ENCODE measurements at regions not wholly inside any gene's neighbourhood (a gene's known extent, or its start where the extent isn't known, plus 50 kb on each side); places are given as distances from the start of the nearest gene placed in this dataset.

GRCh38 chr2:193496786-193497185 lies 1302.1 kb upstream of the TMEFF2 start:
- Histone ChIP-seq H3K4me1 (ENCODE audit: control insufficient read depth, extremely low read depth, insufficient read depth, low read length) (no peaks in the 10 kb centered on the region), H4K20me1 (replicated peaks; ENCODE audit: control insufficient read depth, extremely low read depth, insufficient read depth, low read length) (no peaks in the 10 kb centered on the region), H3K4me2 (ENCODE audit: insufficient read depth, low read length) (no peak overlapping the region), H3K79me2 (ENCODE audit: control insufficient read depth, insufficient read depth, low read length) (no peaks in the 10 kb centered on the region), H3K27me3 (ENCODE audit: control insufficient read depth in 2 of 2, insufficient read depth in 2 of 2, low read length in 2 of 2) (no peaks in the 10 kb centered on the region), H3K9me3 (replicated peaks; ENCODE audit: control insufficient read depth, insufficient read depth, low read length) (no peaks in the 10 kb centered on the region), H3K27ac (ENCODE audit: insufficient read depth, low read depth, low read length) (no peak overlapping the region), H3K36me3 (ENCODE audit: control insufficient read depth in 2 of 2, extremely low read depth in 1 of 2, insufficient read depth in 2 of 2, low read length in 2 of 2) (no peaks in the 10 kb centered on the region), H3K9ac (replicated peaks; ENCODE audit: extremely low read depth, insufficient read depth, low read length) (no peak overlapping the region), H2AFZ (ENCODE audit: low read depth, low read length) (no peak overlapping the region), H3K4me3 (replicated peaks in 1 of 3; ENCODE audit: insufficient read depth in 1 of 3, low read depth in 1 of 3, low read length in 3 of 3) (no peak overlapping the region), H3K9me1 (replicated peaks; ENCODE audit: control insufficient read depth, extremely low read depth, insufficient read depth, low read length) (no peaks in the 10 kb centered on the region)
- no TSS peak for BruUV-seq (replicated peaks)
- TF ChIP-seq FOS (IDR thresholded peaks at IDR 0.05; ENCODE audit: borderline replicate concordance, insufficient read depth, low read length) (no peak), MYC (IDR thresholded peaks at IDR 0.05; ENCODE audit: low read depth, low read length) (no peak), JUN (IDR thresholded peaks at IDR 0.05; ENCODE audit: borderline replicate concordance, insufficient read depth, insufficient read length, low read depth) (no peak), CTCF (IDR thresholded peaks at IDR 0.05; ENCODE audit: extremely low read depth in 1 of 2, insufficient read depth in 1 of 2, low read depth in 1 of 2, low read length in 2 of 2) (no peak), GATA2 (IDR thresholded peaks at IDR 0.05; ENCODE audit: insufficient read depth, insufficient read length, low read depth, low read length) (no peak), POLR2A (IDR thresholded peaks at IDR 0.05; ENCODE audit: low read depth, low read length) (no peak), POLR2AphosphoS5 (IDR thresholded peaks at IDR 0.05; ENCODE audit: insufficient read depth, low read depth, low read length) (no peak), EZH2 (IDR thresholded peaks at IDR 0.05; ENCODE audit: borderline replicate concordance, low read depth, low read length, severe bottlenecking) (no peak)
- TF ChIP-seq, protein P1, sequence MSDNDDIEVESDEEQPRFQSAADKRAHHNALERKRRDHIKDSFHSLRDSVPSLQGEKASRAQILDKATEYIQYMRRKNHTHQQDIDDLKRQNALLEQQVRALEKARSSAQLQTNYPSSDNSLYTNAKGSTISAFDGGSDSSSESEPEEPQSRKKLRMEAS (IDR thresholded peaks at IDR 0.05; ENCODE audit: insufficient read depth, insufficient read length): no peak
- no peak for DNase-seq (ENCODE audit: low read depth, low spot score)
- intact Hi-C loops (cut with micrococcal nuclease) (no loop called here), dilution Hi-C loops (cut with MboI; ENCODE audit: extremely low pct_ligation_motif_present, low sequenced_read_pairs) (no loop called here)
- CTCF ChIA-PET: no interaction called here
- FAIRE-seq: no peak
- POLR2A ChIA-PET: no interaction called here

Data from endothelial cell of umbilical vein (primary cell).